ENCODE measurements at regions not wholly inside any gene's neighbourhood (a gene's known extent, or its start where the extent isn't known, plus 50 kb on each side); places are given as distances from the start of the nearest gene placed in this dataset.

- no peak for DNase-seq (ENCODE audit: low read depth)
- H3K4me3 ChIP-seq (ENCODE audit: low read length), result no peak overlapping the region
- TF ChIP-seq CTCF (IDR thresholded peaks at IDR 0.05; ENCODE audit: insufficient read depth, low read depth, low read length, missing control alignments), result no peak
Observed at GRCh38 chr4:217891-218290, 87.4 kb downstream of the ZNF732 start.

- peak overlapping the region; percentile 67 for H3K4me3 ChIP-seq (ENCODE audit: low read length)
- TF ChIP-seq CTCF (IDR thresholded peaks at IDR 0.05; ENCODE audit: insufficient read depth, low read depth, low read length, missing control alignments), result no peak
- DNase-seq (ENCODE audit: low read depth), result peak; percentile 78
Observed at GRCh38 chr4:213971-214370, 89.7 kb downstream of the ZNF718 start.
